GM19023 (cell line): ENCODE measurements at regions not wholly inside any gene's neighbourhood (a gene's known extent, or its start where the extent isn't known, plus 50 kb on each side); places are given as distances from the start of the nearest gene placed in this dataset.

Experiments
- ATAC-seq: cut with Tn5 transposase; IDR thresholded peaks from one replicate; pipeline ENCODE4 v1.9.1; 2021; ENCODE audit warnings: mild to moderate bottlenecking, moderate library complexity; ENCODE audit not compliant: unreplicated experiment

- no peak for ATAC-seq
Observed at GRCh38 chr1:80962564-80962963, 838.2 kb upstream of the ADGRL2 start.

- no peak for ATAC-seq
Observed at GRCh38 chr1:80961464-80962190, 839.1 kb upstream of the ADGRL2 start.

- no peak for ATAC-seq
Observed at GRCh38 chr1:80933346-80933745, 867.4 kb upstream of the ADGRL2 start.

- no peak for ATAC-seq
Observed at GRCh38 chr1:80931178-80931577, 869.6 kb upstream of the ADGRL2 start.

- no peak for ATAC-seq
Observed at GRCh38 chr1:80929868-80930508, 870.7 kb upstream of the ADGRL2 start.

GRCh38 chr1:80926531-80926930, 874.2 kb upstream of the ADGRL2 start:
- no peak for ATAC-seq

GRCh38 chr1:80925130-80925805, 875.5 kb upstream of the ADGRL2 start:
- no peak for ATAC-seq

GRCh38 chr1:80924290-80924689, 876.4 kb upstream of the ADGRL2 start:
- ATAC-seq, result no peak

- ATAC-seq, result no peak
Observed at GRCh38 chr1:80922906-80923305, 877.8 kb upstream of the ADGRL2 start.

GRCh38 chr1:80919426-80919825, 881.3 kb upstream of the ADGRL2 start:
- ATAC-seq, result no peak

- ATAC-seq, result no peak
Observed at GRCh38 chr1:80918380-80918779, 882.4 kb upstream of the ADGRL2 start.

- ATAC-seq, result no peak
Observed at GRCh38 chr1:80917826-80918225, 882.9 kb upstream of the ADGRL2 start.

GRCh38 chr1:80917225-80917624, 883.5 kb upstream of the ADGRL2 start:
- no peak for ATAC-seq

GRCh38 chr1:80915491-80915890, 885.2 kb upstream of the ADGRL2 start:
- no peak for ATAC-seq

GRCh38 chr1:80910426-80910825, 890.3 kb upstream of the ADGRL2 start:
- no peak for ATAC-seq

GRCh38 chr1:80909172-80909784, 891.5 kb upstream of the ADGRL2 start:
- no peak for ATAC-seq

GRCh38 chr1:80896781-80897356, 903.9 kb upstream of the ADGRL2 start:
- ATAC-seq, result no peak

- ATAC-seq, result no peak
Observed at GRCh38 chr1:80894921-80895320, 905.8 kb upstream of the ADGRL2 start.

GRCh38 chr1:80893115-80893514, 907.6 kb upstream of the ADGRL2 start:
- ATAC-seq, result no peak

GRCh38 chr1:80892539-80892938, 908.2 kb upstream of the ADGRL2 start:
- ATAC-seq, result no peak

- ATAC-seq, result no peak
Observed at GRCh38 chr1:80891871-80892270, 908.9 kb upstream of the ADGRL2 start.
